ENCODE measurements at regions not wholly inside any gene's neighbourhood (a gene's known extent, or its start where the extent isn't known, plus 50 kb on each side); places are given as distances from the start of the nearest gene placed in this dataset.
"Not testable (repeated sequence)": the region's sequence is repeated elsewhere in the genome, so short reads cannot be mapped to it uniquely, and the experiment has no call there.

DNA sequence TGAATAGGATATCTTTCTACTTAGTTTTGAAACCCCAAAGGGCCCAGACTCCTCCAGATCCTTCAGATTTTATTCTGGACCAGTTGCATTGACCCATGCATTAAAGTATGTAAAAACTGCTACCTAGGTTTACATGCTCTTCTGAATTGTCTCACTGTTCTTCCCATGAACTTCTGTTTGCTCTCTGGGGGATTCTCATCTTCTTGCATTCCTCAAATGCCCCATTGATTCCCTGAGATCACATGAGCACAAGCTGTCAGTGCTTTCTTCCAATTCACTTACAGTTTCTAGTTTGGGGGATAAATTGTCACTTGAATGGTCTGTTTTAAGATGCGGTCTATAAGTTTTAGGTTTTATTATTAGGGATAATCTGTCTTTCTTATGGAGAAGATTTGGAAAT is 188.9 kb upstream of the KIF2B start:
- no peak for DNase-seq (ENCODE audit: low spot score)

DNA sequence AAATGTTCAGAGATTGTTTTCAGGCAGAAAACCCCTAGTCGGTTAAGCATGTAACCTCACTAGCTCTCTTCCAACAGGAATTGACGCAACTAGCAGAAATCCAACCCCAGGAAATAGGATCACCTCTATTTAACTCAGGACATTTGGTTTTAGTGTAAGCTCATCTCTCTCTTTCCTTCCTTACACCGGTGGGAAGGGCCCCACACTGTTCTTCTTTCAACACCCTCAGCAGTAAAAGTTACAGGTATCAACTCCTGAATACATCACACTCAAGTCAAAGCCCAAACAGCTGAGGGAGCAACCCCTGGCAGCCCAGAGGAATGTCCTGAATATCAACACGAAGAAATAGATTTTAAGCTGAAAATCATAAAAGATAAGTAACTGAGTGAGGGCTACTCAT is 191.2 kb upstream of the KIF2B start:
- no peak for DNase-seq (ENCODE audit: low spot score)

DNA sequence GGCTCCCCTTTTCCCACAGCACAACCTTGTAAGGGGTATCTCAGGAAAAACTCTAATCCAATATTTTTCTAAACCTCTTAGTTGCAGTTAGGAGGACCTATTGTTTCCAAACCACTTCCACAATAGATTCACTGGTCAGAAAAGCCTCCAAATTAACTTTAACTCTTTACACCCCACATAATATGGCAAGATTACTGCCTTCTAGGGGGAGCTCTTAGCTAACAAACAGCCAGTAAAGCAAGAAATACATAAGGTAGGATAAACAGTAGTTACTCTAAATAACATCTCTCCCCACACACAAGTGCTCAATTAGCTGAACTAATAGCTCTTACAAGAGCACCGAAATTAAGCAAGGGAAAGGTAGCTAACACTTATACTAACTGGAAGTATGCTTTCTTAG is 192.1 kb upstream of the KIF2B start:
- no peak for DNase-seq (ENCODE audit: low spot score)

DNA sequence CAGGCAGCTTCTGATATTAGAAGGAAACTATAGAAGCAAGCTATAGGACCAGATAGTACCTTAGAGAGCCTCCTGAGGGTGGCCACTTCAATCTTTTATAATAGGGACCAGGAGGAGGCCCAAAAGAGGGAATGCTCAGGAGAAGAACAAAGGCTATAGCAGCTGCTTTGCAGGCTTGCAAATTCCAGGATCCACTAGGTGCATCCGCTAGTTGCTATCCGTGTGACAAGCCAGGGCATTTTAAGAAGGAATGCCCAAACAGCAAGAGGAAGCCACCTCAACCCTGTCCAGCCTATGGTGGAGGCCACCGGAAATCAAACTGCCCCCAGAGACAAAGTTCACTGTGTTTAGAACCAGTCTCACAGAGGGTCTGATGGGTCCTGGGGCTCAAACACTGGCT is 192.6 kb upstream of the KIF2B start:
- no peak for DNase-seq (ENCODE audit: low spot score)

DNA sequence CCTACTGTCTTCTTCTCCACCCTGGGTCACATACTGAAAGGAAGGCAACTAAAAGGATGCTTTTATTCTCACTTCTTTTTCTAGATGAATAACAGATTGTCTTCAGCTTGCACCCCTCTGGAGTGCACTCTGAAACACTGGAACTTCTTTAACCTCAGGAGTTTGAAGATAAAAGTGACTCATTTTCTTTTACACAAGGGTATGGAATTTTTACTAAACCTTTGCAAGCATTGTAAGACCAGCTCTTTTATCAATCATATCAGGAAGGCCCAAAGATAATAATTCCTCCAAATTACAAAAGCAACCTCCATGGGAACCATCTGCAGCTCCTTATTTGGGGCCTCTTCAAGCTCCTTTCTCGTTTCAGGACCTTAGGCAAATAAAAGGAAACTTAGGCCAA is 193.5 kb upstream of the KIF2B start:
- no peak for DNase-seq (ENCODE audit: low spot score)

DNA sequence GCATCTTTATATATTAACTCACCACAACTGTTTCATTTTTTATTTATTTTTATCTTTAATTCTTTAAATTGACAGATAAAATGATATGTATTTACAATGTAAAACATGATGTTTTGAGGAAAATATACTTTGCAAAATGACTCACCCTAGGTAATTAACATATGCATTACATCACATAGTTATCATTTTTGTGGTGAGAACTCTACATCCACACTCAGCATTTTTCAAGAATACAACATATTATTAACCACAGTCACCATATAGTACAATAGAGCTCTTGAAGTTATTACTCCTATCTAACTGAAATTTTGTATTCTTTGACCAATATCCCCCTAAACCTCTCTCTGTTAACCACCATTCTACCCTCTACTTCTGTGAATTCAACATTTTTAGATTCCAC is 194.7 kb upstream of the KIF2B start:
- no peak for DNase-seq (ENCODE audit: low spot score)

DNA sequence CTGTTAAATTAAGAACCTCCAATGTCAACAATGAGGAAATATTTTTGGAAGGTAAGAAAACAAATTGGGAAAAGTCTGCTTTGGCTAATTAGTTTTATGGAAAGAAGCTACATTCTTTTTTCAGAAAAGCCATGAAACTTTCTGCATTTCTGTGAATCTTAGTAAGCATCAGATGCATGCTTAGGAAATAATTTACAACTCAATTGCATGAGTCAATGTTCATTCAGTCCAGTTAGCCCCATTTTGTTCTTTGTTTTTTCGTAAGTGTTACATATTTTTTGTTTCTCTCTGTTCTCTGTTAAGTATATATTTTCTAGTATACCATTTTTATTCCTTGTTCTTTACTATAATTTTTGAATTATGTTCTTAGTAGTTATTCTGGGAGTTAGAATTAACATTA is 195.2 kb upstream of the KIF2B start:
- DNase-seq (ENCODE audit: low spot score), result no peak

DNA sequence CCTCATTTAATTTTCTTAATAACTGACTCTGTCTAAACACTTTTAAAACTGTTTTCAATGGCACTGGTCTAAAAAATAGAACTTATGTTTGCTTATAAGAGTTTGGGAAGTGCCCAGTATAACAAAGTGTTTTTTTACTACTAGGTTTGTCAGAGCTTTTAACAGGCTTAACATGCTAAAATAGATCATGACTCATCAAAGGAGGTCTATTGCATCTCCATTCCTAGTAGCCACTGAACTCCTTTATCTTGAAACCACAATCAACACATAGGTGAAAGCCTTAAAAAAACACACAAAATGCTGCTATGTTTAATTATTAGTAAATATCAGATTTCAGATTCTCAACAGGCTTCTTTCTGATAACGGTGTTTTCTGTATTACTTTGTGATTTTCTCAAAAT is 196.4 kb upstream of the KIF2B start:
- DNase-seq (ENCODE audit: low spot score), result no peak

DNA sequence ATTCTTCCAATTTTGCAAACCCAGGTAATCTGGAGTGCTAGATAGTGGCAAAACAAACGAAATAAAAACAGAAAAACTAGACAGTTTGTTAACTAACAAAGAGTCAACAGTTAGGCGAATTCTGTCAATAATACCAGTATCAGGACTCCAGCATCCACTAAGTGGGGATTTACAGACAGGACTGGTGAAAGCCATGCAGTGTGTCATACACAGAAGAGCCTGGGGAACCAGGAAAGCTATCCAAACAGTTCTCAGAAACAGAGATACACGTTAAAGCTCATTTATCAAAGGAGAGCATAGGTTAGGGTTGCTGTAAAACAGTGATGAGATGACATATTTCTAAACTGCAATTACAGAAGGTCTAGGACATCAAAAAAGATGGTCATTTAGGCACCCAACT is 203.7 kb upstream of the KIF2B start:
- no peak for DNase-seq (ENCODE audit: low spot score)

DNA sequence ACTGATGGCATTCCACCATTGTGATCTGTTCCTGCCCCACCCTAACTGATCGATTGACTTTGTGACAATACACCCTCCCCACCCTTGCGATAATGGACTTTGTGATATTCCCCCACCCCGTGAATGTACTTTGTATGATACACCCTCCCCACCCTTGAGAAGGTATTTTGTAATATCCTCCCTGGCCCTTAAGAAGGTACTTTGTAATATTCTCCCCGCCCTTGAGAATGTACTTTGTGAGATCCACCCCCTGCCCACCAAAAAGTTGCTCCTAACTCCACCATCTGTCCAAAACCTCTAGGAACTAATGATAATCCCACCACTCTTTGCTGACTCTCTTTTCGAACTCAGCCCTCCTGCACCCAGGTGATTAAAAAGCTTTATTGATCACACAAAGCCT is 214.5 kb upstream of the KIF2B start:
- DNase-seq (ENCODE audit: low spot score), result not testable (repeated sequence)

DNA sequence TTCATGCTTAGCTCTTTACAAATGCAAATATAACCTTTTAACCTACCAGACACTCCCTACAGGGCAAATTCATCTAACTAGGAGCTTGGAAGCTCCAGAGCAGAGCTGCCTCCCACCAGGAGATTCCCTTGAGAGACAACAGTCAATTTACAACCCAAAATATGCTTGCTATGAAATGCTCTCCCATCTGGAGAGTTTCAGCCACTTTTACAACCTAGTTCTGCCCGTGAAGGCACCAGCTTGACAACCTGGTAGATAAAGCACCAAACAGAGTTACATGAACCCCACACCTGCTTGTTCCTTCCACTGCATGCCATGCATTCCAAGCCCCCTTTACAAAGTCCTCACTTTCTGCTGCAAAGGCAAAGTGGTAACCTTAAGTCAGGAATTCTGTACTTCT is 215.3 kb upstream of the KIF2B start:
- DNase-seq (ENCODE audit: low spot score), result no peak

DNA sequence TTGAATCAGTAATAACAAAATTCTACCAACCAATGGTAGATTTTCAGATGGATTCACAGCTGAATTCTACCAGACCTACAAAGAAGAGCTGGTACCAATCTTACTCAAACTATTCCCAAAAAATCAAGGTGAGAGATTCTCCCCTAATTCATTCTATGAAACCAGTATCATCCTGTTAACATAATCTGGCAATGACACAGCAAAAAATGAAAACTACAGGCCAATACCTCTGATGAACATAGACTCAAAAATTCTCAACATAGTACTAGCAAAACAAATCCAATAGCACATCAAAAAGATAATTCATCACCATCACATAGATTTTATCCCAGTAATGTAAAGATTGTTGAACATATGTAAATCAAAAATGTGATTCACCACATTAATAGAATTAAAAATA is 234.4 kb upstream of the KIF2B start:
- no peak for DNase-seq (ENCODE audit: low spot score)

DNA sequence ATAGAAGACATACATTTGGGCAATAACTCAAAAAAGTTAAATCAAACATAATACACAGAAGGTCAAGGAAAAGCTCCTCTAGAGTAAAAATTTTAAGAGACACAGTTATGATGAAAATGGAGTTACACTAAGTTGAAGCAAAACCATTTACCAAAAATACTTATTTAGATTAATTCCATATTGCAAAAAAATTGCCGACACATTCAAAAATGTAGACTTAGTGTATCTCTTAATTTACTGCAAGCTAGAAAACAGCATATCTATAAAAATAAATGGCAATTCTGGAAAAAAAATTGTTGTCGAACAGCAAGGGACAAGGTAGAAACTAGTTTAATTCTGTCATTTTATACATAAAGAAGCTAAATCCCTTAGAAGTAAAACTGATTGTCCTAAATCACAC is 248.7 kb upstream of the KIF2B start:
- no peak for DNase-seq (ENCODE audit: low spot score)

DNA sequence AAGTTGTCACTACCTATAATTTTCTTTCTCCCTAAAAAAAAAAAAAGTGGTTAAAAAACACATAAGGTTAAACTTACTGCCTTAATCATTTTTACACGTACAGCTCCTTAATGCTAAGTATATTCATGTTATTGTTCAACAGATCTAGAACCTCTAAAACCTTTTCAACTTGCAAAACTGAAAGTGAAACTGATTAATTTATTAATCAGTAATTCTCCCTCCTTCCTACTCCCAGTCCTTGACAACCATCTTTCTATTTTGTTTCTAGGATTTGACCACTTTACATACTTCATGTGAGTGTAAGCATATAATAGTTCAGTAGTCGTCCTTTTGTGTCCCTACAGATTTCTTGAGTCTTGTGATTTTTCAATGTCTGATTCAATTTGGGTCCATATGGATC is 251.4 kb upstream of the KIF2B start:
- DNase-seq (ENCODE audit: low spot score), result no peak

DNA sequence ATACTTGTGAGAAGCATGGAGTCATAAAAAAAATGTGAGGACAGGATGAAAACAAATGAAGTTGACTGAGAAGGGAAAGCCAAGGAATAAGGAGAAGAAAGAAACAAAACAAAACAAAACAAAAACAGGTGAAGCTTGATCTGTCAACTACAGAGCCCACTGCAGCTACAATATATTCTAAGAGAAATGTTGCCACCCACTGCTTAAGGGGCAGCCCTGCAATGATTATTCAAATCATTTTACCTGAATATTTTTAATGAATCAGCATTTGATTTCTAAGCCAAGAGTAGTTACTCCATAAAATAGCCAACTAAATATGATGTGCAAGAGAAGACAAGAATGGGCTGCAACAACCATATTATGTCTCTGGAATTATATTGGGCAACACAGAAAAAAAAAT is 252.0 kb upstream of the KIF2B start:
- DNase-seq (ENCODE audit: low spot score), result no peak

DNA sequence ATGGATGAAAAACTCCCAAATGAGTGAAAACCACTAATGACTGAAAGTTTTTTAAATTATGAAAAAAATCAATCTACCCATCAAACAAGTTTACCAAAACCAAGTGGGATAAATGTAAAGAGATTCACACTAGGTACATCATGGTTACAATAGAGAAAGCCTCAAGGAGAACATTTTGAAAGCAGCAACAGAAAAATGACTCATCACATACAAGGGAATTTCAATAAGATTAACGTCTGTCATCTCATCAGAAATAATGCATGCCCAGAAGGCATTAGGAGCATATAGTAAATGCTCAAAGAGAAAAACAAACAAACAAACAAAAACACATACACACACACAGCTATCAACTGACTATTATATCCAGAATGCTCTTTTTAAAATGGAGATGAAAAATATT is 261.8 kb upstream of the KIF2B start:
- DNase-seq (ENCODE audit: low spot score), result no peak

DNA sequence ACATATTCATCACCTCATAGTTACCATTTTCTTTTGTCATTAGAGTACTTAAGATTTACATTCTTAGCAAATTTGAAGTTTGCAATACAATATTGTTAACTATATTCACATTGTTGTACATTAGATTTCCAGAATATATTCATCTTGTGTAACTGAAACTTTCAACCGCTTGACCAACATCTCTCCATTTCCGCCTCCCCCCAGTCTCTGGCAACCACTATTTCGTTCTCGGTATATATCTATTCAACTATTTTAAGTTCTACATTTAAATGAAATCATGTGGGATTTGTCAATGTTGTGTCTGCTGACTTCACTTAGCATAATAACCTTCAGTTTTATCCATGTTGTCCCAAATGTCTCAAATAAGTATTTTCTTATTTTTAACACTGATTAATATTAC is 274.5 kb upstream of the KIF2B start:
- DNase-seq (ENCODE audit: low spot score), result no peak

DNA sequence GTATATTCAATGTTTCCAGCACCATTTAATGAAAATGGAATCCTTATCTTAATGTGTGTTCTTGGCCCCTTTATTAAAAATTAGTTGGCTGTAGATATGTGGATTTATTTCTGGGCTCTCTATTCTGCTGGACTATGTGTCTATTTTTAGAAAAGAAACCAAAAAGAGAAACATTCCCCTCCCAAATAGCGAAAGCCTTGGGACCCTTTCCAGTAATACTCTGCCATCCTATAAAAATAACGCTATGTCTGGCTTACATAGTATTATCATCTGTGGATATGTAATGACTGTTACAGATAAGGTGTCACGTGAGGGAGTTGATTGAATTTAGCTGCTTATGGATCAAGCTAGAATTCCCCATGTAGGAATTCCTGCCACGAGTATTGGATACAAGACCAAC is 279.3 kb upstream of the KIF2B start:
- DNase-seq (ENCODE audit: low spot score), result no peak

DNA sequence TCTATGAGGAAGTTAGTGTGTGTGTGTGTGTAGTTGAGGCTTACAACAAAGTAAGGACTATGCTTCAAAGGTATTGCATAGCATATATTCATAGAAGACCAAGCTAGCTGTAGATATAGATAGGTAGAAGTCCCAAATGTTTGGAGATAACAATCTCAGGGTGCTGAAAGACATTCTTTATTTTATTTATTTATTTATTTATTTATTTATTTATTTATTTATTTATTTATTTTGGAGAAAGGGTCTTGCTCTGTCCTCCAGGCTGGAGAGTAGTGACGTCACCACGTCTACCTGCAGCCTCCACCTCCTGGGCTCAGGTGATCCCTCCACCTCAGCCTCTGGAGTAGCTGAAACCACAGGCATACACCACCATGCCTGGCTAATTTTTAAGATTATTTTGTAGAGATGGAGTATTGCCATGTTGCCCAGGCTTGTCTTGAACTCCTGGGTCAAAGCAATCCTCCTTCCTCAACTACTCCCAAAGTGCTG is 284.6 kb upstream of the KIF2B start:
- no peak for DNase-seq (ENCODE audit: low spot score)

DNA sequence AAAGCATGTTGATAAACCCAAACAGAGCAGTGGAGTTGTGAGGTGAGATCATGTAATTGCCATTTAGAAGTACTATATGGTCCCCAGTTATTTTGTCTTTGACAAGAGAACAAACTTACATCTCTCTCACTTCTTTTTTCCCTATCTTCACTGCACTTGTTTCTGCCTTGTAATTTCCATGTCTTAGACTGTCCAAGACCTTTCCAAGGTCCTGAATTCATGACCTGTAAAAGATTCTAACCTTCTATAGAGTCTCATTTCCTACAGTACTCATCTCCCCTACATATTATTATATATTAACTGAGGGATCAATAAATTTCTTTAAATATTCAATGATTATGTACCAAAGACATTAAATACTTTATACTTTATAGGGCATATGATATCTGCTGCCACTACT is 295.3 kb upstream of the KIF2B start:
- no peak for DNase-seq (ENCODE audit: low spot score)

DNA sequence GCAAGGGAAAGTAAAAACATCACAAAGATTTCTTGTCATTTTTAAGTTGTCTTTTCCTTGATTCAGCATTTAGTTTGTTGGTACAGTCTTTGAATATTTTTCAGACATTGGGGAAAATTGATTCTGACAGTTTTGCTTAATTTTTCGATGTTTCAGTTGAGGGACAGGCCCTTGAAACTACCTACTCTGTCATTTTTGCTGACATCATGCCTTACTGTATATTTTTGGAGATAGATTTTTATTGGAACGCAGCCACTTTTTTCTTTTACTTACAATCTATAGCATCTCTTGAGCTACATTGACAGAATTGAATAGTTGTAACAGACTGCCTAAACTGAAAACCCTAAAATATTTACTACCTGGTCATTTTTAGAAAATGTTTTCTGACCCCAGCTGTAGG is 297.1 kb upstream of the KIF2B start:
- no peak for DNase-seq (ENCODE audit: low spot score)

DNA sequence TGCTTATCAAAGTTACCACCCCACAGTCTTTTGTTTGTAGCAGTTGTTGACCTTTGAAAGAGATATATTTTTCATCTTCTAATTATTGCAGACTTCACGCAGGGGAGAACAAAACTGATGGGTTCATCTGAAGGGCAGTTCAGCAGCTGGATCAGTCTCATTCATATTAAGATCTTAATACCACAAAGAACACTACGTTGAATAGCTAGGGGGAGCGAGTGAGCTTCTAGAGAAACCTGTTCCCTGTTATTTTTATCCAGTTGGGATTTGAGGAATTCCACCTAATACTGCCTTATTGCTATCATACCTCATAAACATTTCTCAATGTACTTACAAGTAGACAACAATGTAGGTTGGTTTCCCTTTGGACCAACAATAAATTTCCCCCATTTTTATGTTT is 306.1 kb upstream of the KIF2B start:
- no peak for DNase-seq (ENCODE audit: low spot score)

DNA sequence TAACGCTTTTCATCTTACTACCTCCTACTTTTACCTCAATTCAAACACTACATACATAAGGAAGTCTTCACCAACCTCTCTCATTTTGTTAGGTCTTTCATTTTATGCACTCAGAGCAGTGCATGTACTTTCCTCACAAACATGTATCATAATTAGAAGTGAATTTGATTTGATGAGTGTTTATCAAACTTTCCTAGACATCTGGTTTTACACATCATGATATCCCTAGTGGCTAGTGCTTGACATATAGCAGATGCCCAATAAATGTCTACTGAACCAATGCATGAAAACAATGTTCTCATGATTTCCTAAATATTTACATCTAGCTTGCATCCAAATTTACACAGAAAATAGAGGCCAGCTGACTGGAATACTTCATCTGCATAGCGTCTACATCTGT is 323.4 kb upstream of the KIF2B start:
- no peak for DNase-seq (ENCODE audit: low spot score)

DNA sequence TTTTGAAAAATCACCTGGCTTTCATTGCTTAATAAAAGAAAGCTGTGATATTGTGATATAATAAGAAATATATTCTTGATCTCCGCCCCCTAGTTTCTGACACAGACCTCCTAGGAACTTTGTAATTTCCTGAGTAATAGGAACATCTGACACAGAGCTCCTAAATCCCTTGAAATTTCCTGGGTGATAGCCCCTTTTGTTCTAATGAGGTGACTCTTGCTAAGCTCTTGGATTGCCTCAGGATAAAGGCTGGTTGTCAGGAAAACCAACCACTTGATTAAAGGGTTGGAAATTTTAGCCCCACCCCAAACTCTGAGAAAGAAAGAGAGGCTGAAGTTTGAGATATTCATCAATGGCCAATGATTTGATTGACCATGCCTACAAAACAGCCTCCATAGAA is 326.4 kb upstream of the KIF2B start:
- no peak for DNase-seq (ENCODE audit: low spot score)

DNA sequence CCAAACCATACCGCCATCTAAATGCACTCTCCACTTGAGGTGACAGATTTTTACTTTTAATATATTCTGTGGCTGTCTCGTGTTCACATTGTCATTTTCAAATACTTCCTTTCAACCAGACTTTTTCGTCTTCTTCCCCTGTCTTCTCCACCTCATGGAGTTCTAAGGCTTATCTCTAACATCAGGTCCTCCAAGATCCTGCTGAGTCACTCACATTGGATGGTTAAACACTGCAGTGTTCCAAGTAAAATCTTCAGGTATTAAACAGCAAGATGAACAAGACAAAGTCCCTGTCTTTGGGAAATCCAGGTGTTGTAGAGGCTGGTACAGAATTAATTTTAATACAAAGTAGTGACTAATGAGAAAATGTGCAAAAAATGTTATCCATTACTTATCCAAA is 330.2 kb upstream of the KIF2B start:
- DNase-seq (ENCODE audit: low spot score), result no peak
